OCI-LY7 (cell line): ENCODE measurements at regions not wholly inside any gene's neighbourhood (a gene's known extent, or its start where the extent isn't known, plus 50 kb on each side); places are given as distances from the start of the nearest gene placed in this dataset.
A peak's percentile ranks its signal among the peaks of the same experiment; 100 is the strongest.

Experiments used
- EZH2phosphoT487 ChIP-seq: fragments of 200-600 bp; sonication (generic); IDR thresholded peaks from 2 replicates; pipeline ENCODE4 v1.6.1; 2018; ENCODE audit warnings: low read depth, borderline replicate concordance, mild to moderate bottlenecking, mixed run types, antibody characterized with exemption, low read length, moderate library complexity, mixed read lengths
- TF ChIP-seq, protein P1 (sequence below): fragments of 200-600 bp; sonication (generic); conservative IDR thresholded peaks from 2 replicates; pipeline ENCODE4 v1.5.1; 2014; ENCODE audit warnings: mild to moderate bottlenecking, antibody characterized with exemption, low read length, moderate library complexity, mixed read lengths

DNA sequence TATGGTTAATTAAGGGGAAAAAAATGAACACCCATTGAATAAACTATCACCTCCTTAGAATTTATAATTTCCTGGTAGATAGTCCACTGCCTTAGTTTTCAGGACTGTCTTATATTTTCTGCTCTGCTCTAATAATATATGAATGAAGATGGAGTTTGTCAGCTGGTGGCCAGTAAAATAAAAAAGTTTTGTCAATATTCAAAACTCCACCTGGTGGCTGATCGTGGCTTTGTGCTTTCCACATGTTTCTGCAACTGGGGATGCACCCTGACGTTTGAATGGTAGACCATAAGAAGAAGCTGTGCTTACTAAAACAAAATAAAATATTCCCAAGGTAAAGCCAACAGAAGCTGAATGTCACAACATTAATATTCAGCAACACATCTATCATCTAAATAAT is 286.6 kb upstream of the IZUMO3 start:
- TF ChIP-seq, protein P1, sequence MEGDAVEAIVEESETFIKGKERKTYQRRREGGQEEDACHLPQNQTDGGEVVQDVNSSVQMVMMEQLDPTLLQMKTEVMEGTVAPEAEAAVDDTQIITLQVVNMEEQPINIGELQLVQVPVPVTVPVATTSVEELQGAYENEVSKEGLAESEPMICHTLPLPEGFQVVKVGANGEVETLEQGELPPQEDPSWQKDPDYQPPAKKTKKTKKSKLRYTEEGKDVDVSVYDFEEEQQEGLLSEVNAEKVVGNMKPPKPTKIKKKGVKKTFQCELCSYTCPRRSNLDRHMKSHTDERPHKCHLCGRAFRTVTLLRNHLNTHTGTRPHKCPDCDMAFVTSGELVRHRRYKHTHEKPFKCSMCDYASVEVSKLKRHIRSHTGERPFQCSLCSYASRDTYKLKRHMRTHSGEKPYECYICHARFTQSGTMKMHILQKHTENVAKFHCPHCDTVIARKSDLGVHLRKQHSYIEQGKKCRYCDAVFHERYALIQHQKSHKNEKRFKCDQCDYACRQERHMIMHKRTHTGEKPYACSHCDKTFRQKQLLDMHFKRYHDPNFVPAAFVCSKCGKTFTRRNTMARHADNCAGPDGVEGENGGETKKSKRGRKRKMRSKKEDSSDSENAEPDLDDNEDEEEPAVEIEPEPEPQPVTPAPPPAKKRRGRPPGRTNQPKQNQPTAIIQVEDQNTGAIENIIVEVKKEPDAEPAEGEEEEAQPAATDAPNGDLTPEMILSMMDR, result peak; percentile 73
- no peak for TF ChIP-seq EZH2phosphoT487
